Suppressor macrophage treated with lipopolysaccharide for 4 hours (primary cell): ENCODE measurements at regions not wholly inside any gene's neighbourhood (a gene's known extent, or its start where the extent isn't known, plus 50 kb on each side); places are given as distances from the start of the nearest gene placed in this dataset.

Experiments used
- DNase-seq: peaks from one replicate; pipeline ENCODE4 v3.0.0-alpha.2; 2020

- no peak for DNase-seq
Observed at GRCh38 chr9:13737885-13738284, 458.4 kb upstream of the MPDZ start.

- no peak for DNase-seq
Observed at GRCh38 chr9:13735181-13735580, 455.7 kb upstream of the MPDZ start.

GRCh38 chr9:13734601-13735000, 455.1 kb upstream of the MPDZ start:
- no peak for DNase-seq

- DNase-seq: no peak
Observed at GRCh38 chr9:13732290-13732689, 452.8 kb upstream of the MPDZ start.

GRCh38 chr9:13731637-13732036, 452.1 kb upstream of the MPDZ start:
- DNase-seq: no peak

- no peak for DNase-seq
Observed at GRCh38 chr9:13729955-13730354, 450.5 kb upstream of the MPDZ start.

GRCh38 chr9:13728917-13729811, 449.7 kb upstream of the MPDZ start:
- no peak for DNase-seq

GRCh38 chr9:13728131-13728530, 448.6 kb upstream of the MPDZ start:
- DNase-seq: no peak

GRCh38 chr9:13726746-13727145, 447.3 kb upstream of the MPDZ start:
- DNase-seq: no peak

GRCh38 chr9:13725516-13725915, 446.0 kb upstream of the MPDZ start:
- DNase-seq: no peak

GRCh38 chr9:13721481-13722235, 442.2 kb upstream of the MPDZ start:
- no peak for DNase-seq

- no peak for DNase-seq
Observed at GRCh38 chr9:13719981-13720676, 440.6 kb upstream of the MPDZ start.

- DNase-seq: no peak
Observed at GRCh38 chr9:13719446-13719845, 440.0 kb upstream of the MPDZ start.

- DNase-seq: no peak
Observed at GRCh38 chr9:13718539-13718938, 439.0 kb upstream of the MPDZ start.

GRCh38 chr9:13718086-13718485, 438.6 kb upstream of the MPDZ start:
- DNase-seq: no peak

- DNase-seq: no peak
Observed at GRCh38 chr9:13717322-13718054, 438.0 kb upstream of the MPDZ start.

GRCh38 chr9:13716601-13717321, 437.3 kb upstream of the MPDZ start:
- DNase-seq: no peak

- DNase-seq: no peak
Observed at GRCh38 chr9:13716090-13716489, 436.6 kb upstream of the MPDZ start.

- no peak for DNase-seq
Observed at GRCh38 chr9:13715430-13715829, 435.9 kb upstream of the MPDZ start.

GRCh38 chr9:13707612-13708576, 428.4 kb upstream of the MPDZ start:
- DNase-seq: peak; percentile 1

- DNase-seq: no peak
Observed at GRCh38 chr9:13705918-13706317, 426.4 kb upstream of the MPDZ start.
